GM10266 (cell line): ENCODE measurements at regions not wholly inside any gene's neighbourhood (a gene's known extent, or its start where the extent isn't known, plus 50 kb on each side); places are given as distances from the start of the nearest gene placed in this dataset.
"Not testable (repeated sequence)": the region's sequence is repeated elsewhere in the genome, so short reads cannot be mapped to it uniquely, and the experiment has no call there.

Experiments used
- DNase-seq: peaks from one replicate; pipeline ENCODE4 v3.0.0; 2012; ENCODE audit errors: extremely low spot score
- TF ChIP-seq, protein P1 (sequence below): IDR thresholded peaks from 2 replicates; pipeline ENCODE4 v1.5.1; 2012; ENCODE audit warnings: mild to moderate bottlenecking, low read depth; ENCODE audit not compliant: control insufficient read depth, insufficient read depth; ENCODE audit errors: missing control alignments

- TF ChIP-seq, protein P1, sequence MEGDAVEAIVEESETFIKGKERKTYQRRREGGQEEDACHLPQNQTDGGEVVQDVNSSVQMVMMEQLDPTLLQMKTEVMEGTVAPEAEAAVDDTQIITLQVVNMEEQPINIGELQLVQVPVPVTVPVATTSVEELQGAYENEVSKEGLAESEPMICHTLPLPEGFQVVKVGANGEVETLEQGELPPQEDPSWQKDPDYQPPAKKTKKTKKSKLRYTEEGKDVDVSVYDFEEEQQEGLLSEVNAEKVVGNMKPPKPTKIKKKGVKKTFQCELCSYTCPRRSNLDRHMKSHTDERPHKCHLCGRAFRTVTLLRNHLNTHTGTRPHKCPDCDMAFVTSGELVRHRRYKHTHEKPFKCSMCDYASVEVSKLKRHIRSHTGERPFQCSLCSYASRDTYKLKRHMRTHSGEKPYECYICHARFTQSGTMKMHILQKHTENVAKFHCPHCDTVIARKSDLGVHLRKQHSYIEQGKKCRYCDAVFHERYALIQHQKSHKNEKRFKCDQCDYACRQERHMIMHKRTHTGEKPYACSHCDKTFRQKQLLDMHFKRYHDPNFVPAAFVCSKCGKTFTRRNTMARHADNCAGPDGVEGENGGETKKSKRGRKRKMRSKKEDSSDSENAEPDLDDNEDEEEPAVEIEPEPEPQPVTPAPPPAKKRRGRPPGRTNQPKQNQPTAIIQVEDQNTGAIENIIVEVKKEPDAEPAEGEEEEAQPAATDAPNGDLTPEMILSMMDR: no peak
- no peak for DNase-seq
Measured at GRCh38 chr7:119984247-119984646, 288.7 kb upstream of the KCND2 start.

- no peak for DNase-seq
- TF ChIP-seq, protein P1: no peak
Measured at GRCh38 chr7:119988401-119988800, 284.6 kb upstream of the KCND2 start.

- DNase-seq: no peak
- TF ChIP-seq, protein P1: no peak
Measured at GRCh38 chr7:119994928-119995327, 278.0 kb upstream of the KCND2 start.

GRCh38 chr7:119996634-119997033 lies 276.3 kb upstream of the KCND2 start:
- TF ChIP-seq, protein P1: no peak
- no peak for DNase-seq

DNA sequence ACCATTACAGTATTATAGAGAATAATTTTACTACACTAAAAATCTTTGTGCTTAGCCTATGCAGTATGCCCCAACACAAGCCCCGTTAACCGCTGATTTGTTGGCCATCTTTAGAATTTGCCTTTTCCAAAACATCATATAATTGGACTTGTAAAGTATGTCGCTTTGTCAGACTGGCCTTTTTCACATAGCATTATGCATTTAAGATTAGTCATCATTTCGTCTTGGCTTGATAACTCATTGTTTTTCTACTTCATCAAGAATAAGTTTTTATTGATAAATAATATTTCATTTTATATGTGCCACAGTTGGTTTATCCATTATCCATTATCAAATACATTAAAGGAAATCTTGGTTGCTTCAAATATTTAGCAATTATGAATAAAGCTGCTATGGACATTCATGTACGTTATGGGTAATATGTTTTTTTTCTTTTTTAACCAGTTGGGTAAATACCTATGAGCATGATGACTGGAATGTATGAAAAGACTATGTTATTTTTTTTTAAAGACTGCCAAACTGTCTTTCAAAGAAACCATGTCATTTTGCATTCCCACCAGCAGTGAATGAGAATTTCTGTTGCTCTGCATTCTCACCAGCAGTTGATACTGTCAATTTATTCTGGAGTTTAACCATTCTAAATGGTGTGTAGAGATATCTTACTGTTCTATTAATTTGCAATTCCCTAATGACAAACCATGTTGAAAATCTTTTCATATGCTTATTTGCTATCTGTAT lies 273.1 kb upstream of the KCND2 start:
- TF ChIP-seq, protein P1: no peak
- DNase-seq: no peak

- DNase-seq: no peak
- TF ChIP-seq, protein P1: no peak
Measured at GRCh38 chr7:120005720-120006119, 267.3 kb upstream of the KCND2 start.

DNA sequence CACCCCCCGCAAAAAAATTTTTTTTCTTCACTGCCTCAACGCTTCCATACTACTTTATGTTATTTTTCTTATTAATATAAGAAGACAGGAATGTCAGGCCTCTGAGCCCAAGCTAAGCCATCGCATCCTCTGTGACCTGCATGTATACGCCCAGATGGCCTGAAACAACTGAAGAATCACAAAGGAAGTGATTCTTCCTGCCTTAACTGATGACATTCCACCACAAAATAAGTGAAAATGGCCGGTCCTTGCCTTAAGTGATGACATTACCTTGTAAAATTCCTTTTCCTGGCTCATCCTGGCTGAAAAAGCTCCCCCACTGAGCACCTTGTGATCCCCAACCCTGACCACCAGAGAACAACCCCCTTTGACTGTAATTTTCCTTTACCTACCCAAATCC lies 258.7 kb upstream of the KCND2 start:
- not testable (repeated sequence) for DNase-seq
